ENCODE measurements at regions not wholly inside any gene's neighbourhood (a gene's known extent, or its start where the extent isn't known, plus 50 kb on each side); places are given as distances from the start of the nearest gene placed in this dataset.

DNA sequence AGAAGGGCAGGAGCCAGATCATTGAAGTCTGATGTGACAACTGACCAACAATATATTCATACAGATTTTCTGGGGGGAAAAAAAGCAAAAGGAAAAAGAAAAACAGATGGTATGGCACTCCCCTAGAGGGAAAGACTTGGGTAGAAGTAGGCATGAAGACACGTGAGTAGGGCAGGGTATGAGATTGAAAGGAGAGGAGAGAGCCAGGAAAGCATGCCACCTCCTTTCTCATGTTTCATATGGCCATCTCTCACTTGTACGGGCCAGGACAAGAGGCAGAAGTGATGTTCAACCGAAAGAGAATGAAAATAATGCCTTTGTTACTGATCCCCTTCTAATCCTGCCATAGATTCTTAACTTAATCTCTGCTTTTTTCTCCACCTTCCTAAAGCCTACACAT is 139.0 kb upstream of the ACTBL2 start:
- TF ChIP-seq EP300 (IDR thresholded peaks at IDR 0.05) = no peak
- TF ChIP-seq, protein P1, sequence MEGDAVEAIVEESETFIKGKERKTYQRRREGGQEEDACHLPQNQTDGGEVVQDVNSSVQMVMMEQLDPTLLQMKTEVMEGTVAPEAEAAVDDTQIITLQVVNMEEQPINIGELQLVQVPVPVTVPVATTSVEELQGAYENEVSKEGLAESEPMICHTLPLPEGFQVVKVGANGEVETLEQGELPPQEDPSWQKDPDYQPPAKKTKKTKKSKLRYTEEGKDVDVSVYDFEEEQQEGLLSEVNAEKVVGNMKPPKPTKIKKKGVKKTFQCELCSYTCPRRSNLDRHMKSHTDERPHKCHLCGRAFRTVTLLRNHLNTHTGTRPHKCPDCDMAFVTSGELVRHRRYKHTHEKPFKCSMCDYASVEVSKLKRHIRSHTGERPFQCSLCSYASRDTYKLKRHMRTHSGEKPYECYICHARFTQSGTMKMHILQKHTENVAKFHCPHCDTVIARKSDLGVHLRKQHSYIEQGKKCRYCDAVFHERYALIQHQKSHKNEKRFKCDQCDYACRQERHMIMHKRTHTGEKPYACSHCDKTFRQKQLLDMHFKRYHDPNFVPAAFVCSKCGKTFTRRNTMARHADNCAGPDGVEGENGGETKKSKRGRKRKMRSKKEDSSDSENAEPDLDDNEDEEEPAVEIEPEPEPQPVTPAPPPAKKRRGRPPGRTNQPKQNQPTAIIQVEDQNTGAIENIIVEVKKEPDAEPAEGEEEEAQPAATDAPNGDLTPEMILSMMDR (IDR thresholded peaks at IDR 0.05) = no peak
- TF ChIP-seq POLR2AphosphoS5 (IDR thresholded peaks at IDR 0.05) = no peak
- TF ChIP-seq POLR2A (IDR thresholded peaks at IDR 0.05) = no peak
